DOHH2 (cell line): ENCODE measurements at regions not wholly inside any gene's neighbourhood (a gene's known extent, or its start where the extent isn't known, plus 50 kb on each side); places are given as distances from the start of the nearest gene placed in this dataset.
"Not testable (repeated sequence)": the region's sequence is repeated elsewhere in the genome, so short reads cannot be mapped to it uniquely, and the experiment has no call there.

Experiments
- H3F3A ChIP-seq: fragments of 200-600 bp; sonication (generic), shearing (Covaris generic); 2 replicates; pipeline ENCODE4 v1.6.0; 2016; ENCODE audit warnings: antibody characterized with exemption, mild to moderate bottlenecking; ENCODE audit not compliant: control insufficient read depth, insufficient read depth
- H3K27ac ChIP-seq: fragments of 200-600 bp; sonication (generic); 2 replicates; pipeline ENCODE4 v1.5.1; 2014; ENCODE audit warnings: low read depth, mild to moderate bottlenecking, low read length, moderate library complexity
- H3K27me3 ChIP-seq: fragments of 200-600 bp; sonication (generic); 2 replicates; pipeline ENCODE4 v1.6.1; 2014; ENCODE audit warnings: mild to moderate bottlenecking, low read length, mixed read lengths; ENCODE audit not compliant: control insufficient read depth
- H3K36me3 ChIP-seq: fragments of 200-600 bp; sonication (generic); 2 replicates; pipeline ENCODE4 v1.6.1; 2014; ENCODE audit warnings: mild to moderate bottlenecking, low read length, moderate library complexity, mixed read lengths; ENCODE audit not compliant: control insufficient read depth
- H3K4me1 ChIP-seq: fragments of 200-600 bp; sonication (generic); 2 replicates; pipeline ENCODE4 v1.6.1; 2014; ENCODE audit warnings: mild to moderate bottlenecking, low read length, mixed read lengths; ENCODE audit not compliant: control insufficient read depth
- H3K4me2 ChIP-seq: fragments of 200-600 bp; sonication (generic); 2 replicates; pipeline ENCODE4 v1.6.0; 2014; ENCODE audit warnings: mild to moderate bottlenecking, low read length, moderate library complexity
- H3K4me3 ChIP-seq: fragments of 200-600 bp; sonication (generic); 2 replicates; pipeline ENCODE4 v1.5.1; 2014; ENCODE audit warnings: mild to moderate bottlenecking, low read length, mixed read lengths
- H3K79me2 ChIP-seq: fragments of 200-600 bp; sonication (generic); 2 replicates; pipeline ENCODE4 v1.6.1; 2014; ENCODE audit warnings: mild to moderate bottlenecking, low read length, mixed read lengths; ENCODE audit not compliant: control insufficient read depth
- H3K9me2 ChIP-seq: fragments of 200-600 bp; sonication (generic); replicated peaks from 2 replicates; pipeline ENCODE4 v1.6.1; 2014; ENCODE audit warnings: mild to moderate bottlenecking, low read length, mixed read lengths; ENCODE audit not compliant: control insufficient read depth
- H3K9me3 ChIP-seq: fragments of 200-600 bp; sonication (generic); 2 replicates; pipeline ENCODE4 v1.6.1; 2014; ENCODE audit warnings: antibody characterized with exemption, low read length, mixed read lengths; ENCODE audit not compliant: control insufficient read depth, insufficient read depth
- H4K20me1 ChIP-seq: fragments of 200-600 bp; sonication (generic); 2 replicates; pipeline ENCODE4 v1.6.0; 2014; ENCODE audit warnings: low read depth, mild to moderate bottlenecking, antibody characterized with exemption, low read length, moderate library complexity; ENCODE audit not compliant: control insufficient read depth, insufficient read depth
- TF ChIP-seq, protein P1 (sequence below): fragments of 200-600 bp; sonication (generic); IDR thresholded peaks from one replicate; pipeline ENCODE4 v1.5.1; 2014; ENCODE audit warnings: antibody characterized with exemption, mild to moderate bottlenecking, low read depth, low read length; ENCODE audit not compliant: poor library complexity, severe bottlenecking

DNA sequence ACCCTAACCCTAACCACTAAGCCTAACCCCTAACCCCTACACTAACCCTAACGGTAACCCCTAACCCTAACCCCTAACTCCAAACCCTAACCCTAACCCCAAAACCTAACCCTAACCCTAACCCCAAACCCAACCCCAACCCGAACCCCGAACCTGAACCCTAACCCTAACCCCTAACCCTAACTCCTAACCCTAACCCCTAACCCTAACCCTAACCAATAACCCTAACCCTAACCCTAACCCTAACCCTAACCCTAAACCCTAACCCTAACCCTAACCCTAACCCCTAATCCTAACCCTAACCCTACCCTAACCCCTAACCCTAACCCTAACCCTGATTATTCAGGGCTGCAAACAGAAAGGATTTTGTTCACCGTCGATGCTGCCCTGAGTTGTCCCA, 144.6 kb upstream of the DUSP22 start:
- H3F3A ChIP-seq, H3K27ac ChIP-seq, H3K4me3 ChIP-seq, H3K27me3 ChIP-seq, H3K4me2 ChIP-seq, H3K36me3 ChIP-seq, H4K20me1 ChIP-seq, H3K4me1 ChIP-seq, H3K79me2 ChIP-seq, H3K9me2 ChIP-seq: not testable (repeated sequence)
- peaks cover 13% of the 10 kb centered on the region for H3K9me3 ChIP-seq

DNA sequence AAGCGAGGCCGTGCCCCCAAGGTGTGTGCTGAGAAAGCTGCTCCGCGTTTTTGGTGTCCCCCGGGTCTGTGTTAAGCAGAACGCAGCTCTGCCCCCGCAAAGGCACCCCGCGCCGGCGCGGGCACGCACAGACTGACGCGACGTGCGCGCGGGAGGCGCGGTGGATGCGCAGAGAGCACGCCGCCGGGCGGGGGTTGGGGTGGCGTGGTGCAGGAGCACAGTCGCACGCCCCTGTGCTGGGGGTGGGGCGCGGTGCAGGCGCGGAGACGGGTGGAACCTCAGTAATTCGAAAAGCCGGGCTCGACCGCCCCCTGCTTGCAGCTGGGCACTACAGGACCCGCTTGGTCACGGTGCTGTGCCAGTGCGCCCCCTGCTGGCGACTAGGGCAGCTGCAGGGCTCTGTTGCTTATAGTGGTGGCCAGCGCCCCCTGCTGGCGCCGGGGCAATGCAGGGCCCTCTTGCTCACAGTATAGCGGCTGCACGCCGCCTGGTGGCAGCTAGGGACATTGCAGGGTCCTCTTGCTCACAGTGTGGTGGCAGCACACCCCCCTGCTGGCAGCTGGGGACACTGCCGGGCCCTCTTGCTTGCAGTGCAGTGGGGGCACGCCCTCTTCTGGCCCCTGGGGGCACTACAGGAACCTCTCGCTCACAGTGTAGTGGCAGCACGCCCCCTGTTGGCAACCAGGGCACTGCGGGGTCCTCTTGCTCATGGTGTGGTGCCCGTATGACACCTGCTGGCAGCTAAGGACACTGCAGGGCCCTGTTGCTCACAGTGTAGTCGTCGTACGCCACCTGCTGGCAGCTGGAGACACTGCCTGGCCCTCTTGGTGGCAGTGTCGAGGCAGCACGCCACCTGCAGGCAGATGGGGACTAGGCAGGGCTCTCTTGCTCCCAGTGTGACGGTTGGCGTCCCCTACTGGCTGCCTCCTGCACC, 144.0 kb upstream of the DUSP22 start:
- not testable (repeated sequence) for H3K9me2 ChIP-seq, H3K4me1 ChIP-seq, H3K4me2 ChIP-seq, H3F3A ChIP-seq, H3K79me2 ChIP-seq, H4K20me1 ChIP-seq, H3K27me3 ChIP-seq, H3K36me3 ChIP-seq, H3K27ac ChIP-seq, H3K4me3 ChIP-seq
- TF ChIP-seq, protein P1, sequence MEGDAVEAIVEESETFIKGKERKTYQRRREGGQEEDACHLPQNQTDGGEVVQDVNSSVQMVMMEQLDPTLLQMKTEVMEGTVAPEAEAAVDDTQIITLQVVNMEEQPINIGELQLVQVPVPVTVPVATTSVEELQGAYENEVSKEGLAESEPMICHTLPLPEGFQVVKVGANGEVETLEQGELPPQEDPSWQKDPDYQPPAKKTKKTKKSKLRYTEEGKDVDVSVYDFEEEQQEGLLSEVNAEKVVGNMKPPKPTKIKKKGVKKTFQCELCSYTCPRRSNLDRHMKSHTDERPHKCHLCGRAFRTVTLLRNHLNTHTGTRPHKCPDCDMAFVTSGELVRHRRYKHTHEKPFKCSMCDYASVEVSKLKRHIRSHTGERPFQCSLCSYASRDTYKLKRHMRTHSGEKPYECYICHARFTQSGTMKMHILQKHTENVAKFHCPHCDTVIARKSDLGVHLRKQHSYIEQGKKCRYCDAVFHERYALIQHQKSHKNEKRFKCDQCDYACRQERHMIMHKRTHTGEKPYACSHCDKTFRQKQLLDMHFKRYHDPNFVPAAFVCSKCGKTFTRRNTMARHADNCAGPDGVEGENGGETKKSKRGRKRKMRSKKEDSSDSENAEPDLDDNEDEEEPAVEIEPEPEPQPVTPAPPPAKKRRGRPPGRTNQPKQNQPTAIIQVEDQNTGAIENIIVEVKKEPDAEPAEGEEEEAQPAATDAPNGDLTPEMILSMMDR, result peak; percentile 93
- H3K9me3 ChIP-seq, result peaks cover 13% of the 10 kb centered on the region

- H3K27me3 ChIP-seq, H3K9me2 ChIP-seq, H3K79me2 ChIP-seq, H4K20me1 ChIP-seq, H3F3A ChIP-seq, H3K27ac ChIP-seq, H3K4me3 ChIP-seq, H3K4me1 ChIP-seq, H3K4me2 ChIP-seq, H3K36me3 ChIP-seq: not testable (repeated sequence)
- H3K9me3 ChIP-seq, result peaks cover 13% of the 10 kb centered on the region
Measured at GRCh38 chr6:150147-150546, 142.1 kb upstream of the DUSP22 start.

- H3K36me3 ChIP-seq, H3K9me2 ChIP-seq, H3F3A ChIP-seq, H3K79me2 ChIP-seq, H3K4me3 ChIP-seq, H4K20me1 ChIP-seq, H3K4me2 ChIP-seq, H3K4me1 ChIP-seq, H3K27me3 ChIP-seq, H3K27ac ChIP-seq: not testable (repeated sequence)
- peaks cover 13% of the 10 kb centered on the region for H3K9me3 ChIP-seq
Measured at GRCh38 chr6:152436-152835, 139.9 kb upstream of the DUSP22 start.

- not testable (repeated sequence) for H3K79me2 ChIP-seq, H3K4me1 ChIP-seq, H3K9me2 ChIP-seq, H3F3A ChIP-seq, H3K4me3 ChIP-seq, H3K36me3 ChIP-seq, H3K9me3 ChIP-seq, H4K20me1 ChIP-seq, H3K27me3 ChIP-seq, H3K27ac ChIP-seq, H3K4me2 ChIP-seq
Measured at GRCh38 chr6:153026-153425, 139.3 kb upstream of the DUSP22 start.

DNA sequence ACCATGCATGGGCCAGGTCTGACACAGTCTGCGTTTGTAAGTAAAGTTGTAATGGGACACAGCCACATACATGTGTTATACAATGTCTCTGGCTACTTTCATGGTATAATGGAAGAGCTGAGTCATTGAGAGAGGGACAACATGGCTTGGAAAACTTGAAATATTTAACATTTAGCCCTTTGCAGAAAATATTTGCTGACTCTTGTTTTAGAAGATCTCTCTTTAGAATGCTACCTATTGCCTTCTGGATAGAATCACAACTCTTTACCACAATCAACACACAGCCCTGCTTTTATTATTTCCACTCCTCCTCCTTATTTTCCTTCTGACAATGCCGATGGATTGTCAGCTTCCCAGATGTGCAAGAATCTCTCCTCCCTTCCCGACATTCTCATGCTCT, 138.4 kb upstream of the DUSP22 start:
- H3K4me1 ChIP-seq, H3K4me2 ChIP-seq, H3K9me3 ChIP-seq, H3K79me2 ChIP-seq, H4K20me1 ChIP-seq, H3K27ac ChIP-seq, H3F3A ChIP-seq, H3K9me2 ChIP-seq, H3K36me3 ChIP-seq, H3K27me3 ChIP-seq, H3K4me3 ChIP-seq: not testable (repeated sequence)

DNA sequence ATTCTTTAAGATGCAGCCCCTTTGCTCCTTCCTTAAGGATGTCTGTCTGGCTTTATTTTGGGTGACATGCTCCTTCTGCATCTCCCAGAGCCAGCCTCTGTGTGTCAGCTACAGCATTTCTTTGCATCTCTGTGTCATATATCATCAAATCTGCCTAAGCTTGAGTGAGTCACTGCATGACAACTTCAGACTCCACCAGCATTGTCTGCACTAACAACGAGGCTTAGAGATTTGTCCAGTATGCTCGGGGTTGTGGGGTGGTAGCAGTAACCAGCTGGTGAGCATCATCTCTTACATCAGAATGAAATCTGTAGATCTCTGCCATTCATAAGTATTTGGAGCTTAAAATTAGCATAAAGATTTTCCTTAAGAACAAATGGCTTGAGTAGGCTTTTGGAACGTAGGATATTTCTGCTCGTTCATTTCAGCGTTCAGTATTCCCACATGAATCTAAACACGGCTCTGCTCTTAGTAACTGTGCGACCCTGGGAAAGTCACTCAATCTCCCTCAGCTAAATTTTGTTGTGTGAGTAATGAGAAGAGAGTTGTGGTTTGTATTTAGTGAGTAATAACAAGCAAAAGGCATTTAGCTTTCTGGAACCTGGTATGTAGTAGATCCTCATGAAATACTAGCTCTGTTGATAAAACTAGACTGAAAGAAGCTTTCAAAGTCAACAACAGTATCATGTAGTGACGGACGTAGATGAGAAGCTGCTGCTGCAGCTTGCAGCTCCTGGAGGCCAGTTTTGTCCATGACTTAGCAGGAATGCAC, 137.8 kb upstream of the DUSP22 start:
- H3K36me3 ChIP-seq, H4K20me1 ChIP-seq, H3K27ac ChIP-seq, H3K4me1 ChIP-seq, H3K4me3 ChIP-seq, H3K79me2 ChIP-seq, H3K9me2 ChIP-seq, H3K9me3 ChIP-seq, H3F3A ChIP-seq, H3K27me3 ChIP-seq, H3K4me2 ChIP-seq: not testable (repeated sequence)
